WTC11 (cell line): ENCODE measurements at regions not wholly inside any gene's neighbourhood (a gene's known extent, or its start where the extent isn't known, plus 50 kb on each side); places are given as distances from the start of the nearest gene placed in this dataset.

Experiments used
- CTCF ChIP-seq: fragments of 200-600 bp; IDR thresholded peaks from 2 replicates; pipeline ENCODE4 v1.8.0; 2022; ENCODE audit warnings: antibody characterized with exemption
- ELF4 ChIP-seq: sonication (generic); formaldehyde crosslinking; IDR thresholded peaks from 2 replicates; pipeline ENCODE4 v1.8.1; 2022; ENCODE audit warnings: low read depth, mild to moderate bottlenecking, moderate library complexity, missing genetic modification reagents
- RELA ChIP-seq: sonication (generic); formaldehyde crosslinking; IDR thresholded peaks from 2 replicates; pipeline ENCODE4 v1.8.1; 2022; ENCODE audit warnings: missing genetic modification reagents, mild to moderate bottlenecking, borderline replicate concordance
- TCF7 ChIP-seq: sonication (generic); formaldehyde crosslinking; IDR thresholded peaks from 2 replicates; pipeline ENCODE4 v1.8.0; 2022; ENCODE audit warnings: mild to moderate bottlenecking, low read depth, missing genetic modification reagents, moderate library complexity
- ZNF121 ChIP-seq: sonication (generic); formaldehyde crosslinking; IDR thresholded peaks from 2 replicates; pipeline ENCODE4 v1.8.0; 2023; ENCODE audit warnings: missing genetic modification reagents
- TF ChIP-seq, protein P1 (sequence below): sonication (generic); formaldehyde crosslinking; IDR thresholded peaks from 2 replicates; pipeline ENCODE4 v1.8.0; 2022; ENCODE audit warnings: mild to moderate bottlenecking, missing genetic modification reagents
- TF ChIP-seq, protein P2 (sequence below): sonication (generic); formaldehyde crosslinking; conservative IDR thresholded peaks from 2 replicates; pipeline ENCODE4 v1.8.1; 2022; ENCODE audit warnings: mild to moderate bottlenecking, missing genetic modification reagents

DNA sequence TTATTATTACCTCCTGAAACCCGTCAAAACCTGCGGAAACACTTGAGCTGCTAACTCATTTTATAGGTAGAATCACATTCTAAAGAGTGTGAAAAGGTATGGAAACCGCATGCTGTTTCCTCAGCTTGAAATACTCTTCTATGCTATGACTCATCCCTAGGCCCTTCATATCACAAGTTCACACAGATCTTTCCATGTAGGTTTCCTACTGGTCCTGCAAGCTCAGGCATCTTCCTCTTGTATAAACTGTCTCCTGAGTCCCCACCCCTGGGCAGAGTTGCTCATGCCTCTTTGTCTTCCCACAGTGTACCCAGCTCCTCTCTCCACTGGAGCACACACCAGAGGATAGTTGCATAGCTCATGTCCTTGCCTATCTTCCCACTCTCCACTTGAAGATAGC, 84.7 kb downstream of the CMAS start:
- TF ChIP-seq CTCF: no peak
- no peak for TF ChIP-seq RELA (CRISPR knock-in tag)
- TF ChIP-seq, protein P1, sequence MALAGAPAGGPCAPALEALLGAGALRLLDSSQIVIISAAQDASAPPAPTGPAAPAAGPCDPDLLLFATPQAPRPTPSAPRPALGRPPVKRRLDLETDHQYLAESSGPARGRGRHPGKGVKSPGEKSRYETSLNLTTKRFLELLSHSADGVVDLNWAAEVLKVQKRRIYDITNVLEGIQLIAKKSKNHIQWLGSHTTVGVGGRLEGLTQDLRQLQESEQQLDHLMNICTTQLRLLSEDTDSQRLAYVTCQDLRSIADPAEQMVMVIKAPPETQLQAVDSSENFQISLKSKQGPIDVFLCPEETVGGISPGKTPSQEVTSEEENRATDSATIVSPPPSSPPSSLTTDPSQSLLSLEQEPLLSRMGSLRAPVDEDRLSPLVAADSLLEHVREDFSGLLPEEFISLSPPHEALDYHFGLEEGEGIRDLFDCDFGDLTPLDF (CRISPR knock-in tag): no peak
- no peak for TF ChIP-seq TCF7 (CRISPR knock-in tag)
- TF ChIP-seq ELF4 (CRISPR knock-in tag): no peak
- no peak for TF ChIP-seq ZNF121 (CRISPR knock-in tag)
- TF ChIP-seq, protein P2, sequence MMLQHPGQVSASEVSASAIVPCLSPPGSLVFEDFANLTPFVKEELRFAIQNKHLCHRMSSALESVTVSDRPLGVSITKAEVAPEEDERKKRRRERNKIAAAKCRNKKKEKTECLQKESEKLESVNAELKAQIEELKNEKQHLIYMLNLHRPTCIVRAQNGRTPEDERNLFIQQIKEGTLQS (CRISPR knock-in tag): no peak
